HepG2 (cell line): ENCODE measurements at regions not wholly inside any gene's neighbourhood (a gene's known extent, or its start where the extent isn't known, plus 50 kb on each side); places are given as distances from the start of the nearest gene placed in this dataset.

ENCODE experiments used
- ATAC-seq: fragments of 200-7000 bp; cut with Tn5 transposase; 3 replicates; pipeline ENCODE4 v1.9.1; 2020; ENCODE audit warnings: mild to moderate bottlenecking, moderate library complexity
- BruUV-seq: library from RNA; stranded (reverse); fragments of 400-500 nt; replicated peaks from 2 replicates; lab custom pipeline; 2021; lab: Mats Ljungman, UMichigan
- CTCF ChIA-PET: fragments of 300-600 bp; formaldehyde crosslinking; extraction: SDS; loops from one replicate; lab custom pipeline; 2021; ENCODE audit warnings: low total read pairs, inconsistent platforms, low intra/inter-chr PET ratio; lab: Yijun Ruan, JAX
- POLR2A ChIA-PET: fragments of 350-600 bp; sonication (Branson Sonifier 250); formaldehyde crosslinking; loops from one replicate; lab custom pipeline; 2020; ENCODE audit warnings: antibody characterized with exemption, inconsistent platforms; lab: Yijun Ruan, JAX
- DNase-seq: peaks from one replicate; pipeline ENCODE4 v3.0.0-alpha.2; 2015; ENCODE audit warnings: low spot score
- FAIRE-seq: peaks from 3 replicates; lab custom pipeline; 2011; peaks lifted over from hg19 to GRCh38; lab: Jason Lieb, UNC
- H2AFZ ChIP-seq: one replicate; pipeline ENCODE4 v1.6.1; 2011; ENCODE audit warnings: low read length, inconsistent platforms
- H3K27ac ChIP-seq: fragments of 300-600 bp; 3 replicates; pipeline ENCODE4 v1.8.0; 2011; ENCODE audit warnings: mixed run types, mild to moderate bottlenecking, mixed read lengths, low read length, inconsistent platforms; ENCODE audit not compliant: insufficient read depth; ENCODE audit errors: extremely low read length
- H3K27me3 ChIP-seq, 2 experiments: fragments of 200-600 bp in 1 of 2; 2 replicates in 1 of 2; 3 replicates in 1 of 2; pipeline versions ENCODE4 v1.6.0 to v1.8.0; 2011; ENCODE audit warnings: low read length in 2 of 2, mild to moderate bottlenecking in 2 of 2, moderate library complexity in 2 of 2, inconsistent platforms in 1 of 2; ENCODE audit not compliant: insufficient read depth in 2 of 2, control insufficient read depth in 1 of 2
- H3K36me3 ChIP-seq, 2 experiments: fragments of 200-600 bp in 1 of 2; replicated peaks in 1 of 2; 2 replicates in 1 of 2; 3 replicates in 1 of 2; pipeline versions ENCODE4 v1.5.1 to v1.8.0; 2011; ENCODE audit warnings: low read length in 2 of 2, inconsistent platforms in 1 of 2; ENCODE audit not compliant: insufficient read depth in 2 of 2, control insufficient read depth in 1 of 2
- H3K4me1 ChIP-seq: 2 replicates; pipeline ENCODE4 v1.5.1; 2012; ENCODE audit warnings: low read length, inconsistent platforms; ENCODE audit not compliant: insufficient read depth
- H3K4me2 ChIP-seq: 2 replicates; pipeline ENCODE4 v1.6.0; 2011; ENCODE audit warnings: low read depth, low read length, inconsistent platforms
- H3K4me3 ChIP-seq, 3 experiments: fragments of 200-600 bp in 1 of 3; sonication (generic), shearing (Covaris generic) in 1 of 3; replicated peaks in 1 of 3; 2 replicates each; pipeline ENCODE4 v1.5.1; 2011 to 2016; ENCODE audit warnings: low read length in 3 of 3, inconsistent platforms in 2 of 3, low read depth in 2 of 3, mild to moderate bottlenecking in 2 of 3, control low read depth in 1 of 3, mixed read lengths in 1 of 3; ENCODE audit not compliant: insufficient read depth in 1 of 3
- H3K79me2 ChIP-seq: one replicate; pipeline ENCODE4 v1.6.1; 2011; ENCODE audit warnings: low read length, inconsistent platforms; ENCODE audit not compliant: insufficient read depth
- H3K9ac ChIP-seq: 2 replicates; pipeline ENCODE4 v1.6.0; 2011; ENCODE audit warnings: mild to moderate bottlenecking, low read depth, low read length, inconsistent platforms; ENCODE audit not compliant: insufficient read depth
- H3K9me3 ChIP-seq: 2 replicates; pipeline ENCODE4 v1.5.1; 2012; ENCODE audit warnings: mild to moderate bottlenecking, low read length
- H4K20me1 ChIP-seq: 2 replicates; pipeline ENCODE4 v1.6.0; 2011; ENCODE audit warnings: inconsistent platforms, mild to moderate bottlenecking, low read length, moderate library complexity; ENCODE audit not compliant: insufficient read depth
- ARNTL ChIP-seq: sonication (generic); formaldehyde crosslinking; IDR thresholded peaks from 2 replicates; pipeline ENCODE4 v1.4.0; 2020; ENCODE audit warnings: mild to moderate bottlenecking, missing genetic modification reagents
- GFI1 ChIP-seq: sonication (generic); formaldehyde crosslinking; IDR thresholded peaks from 2 replicates; pipeline ENCODE4 v1.5.0; 2020; ENCODE audit warnings: missing genetic modification reagents, mild to moderate bottlenecking, borderline replicate concordance
- MBD4 ChIP-seq: IDR thresholded peaks from 2 replicates; pipeline ENCODE4 v1.6.1; 2012; ENCODE audit warnings: low read length, inconsistent platforms, borderline replicate concordance
- NONO ChIP-seq, 2 experiments: fragments of 450-650 bp in 1 of 2; sonication (generic) in 1 of 2; formaldehyde crosslinking in 1 of 2; IDR thresholded peaks in 1 of 2; conservative IDR thresholded peaks in 1 of 2; 2 replicates each; pipeline versions ENCODE4 v1.6.1 to v1.8.0; 2017 to 2022; ENCODE audit warnings: mild to moderate bottlenecking in 1 of 2, missing genetic modification reagents in 1 of 2, moderate library complexity in 1 of 2
- SIN3A ChIP-seq: IDR thresholded peaks from 2 replicates; pipeline ENCODE4 v1.6.1; 2011; ENCODE audit warnings: low read depth, mild to moderate bottlenecking, control low read depth, low read length, borderline replicate concordance
- SSRP1 ChIP-seq: IDR thresholded peaks from 2 replicates; pipeline ENCODE4 v1.6.1; 2016; ENCODE audit warnings: control low read depth
- TOE1 ChIP-seq: sonication (generic); formaldehyde crosslinking; IDR thresholded peaks from 2 replicates; pipeline ENCODE4 v1.4.0; 2020; ENCODE audit warnings: mild to moderate bottlenecking, missing genetic modification reagents
- ZBTB1 ChIP-seq: sonication (generic); formaldehyde crosslinking; IDR thresholded peaks from 2 replicates; pipeline ENCODE4 v1.4.0; 2020; ENCODE audit warnings: missing genetic modification reagents, borderline replicate concordance
- ZFP1 ChIP-seq: IDR thresholded peaks from 2 replicates; pipeline ENCODE4 v1.6.1; 2016
- ZNF879 ChIP-seq: sonication (generic); formaldehyde crosslinking; IDR thresholded peaks from 2 replicates; pipeline ENCODE4 v1.8.1; 2023; ENCODE audit warnings: missing genetic modification reagents
- WGBS: methylation state at CpG from one replicate; pipeline ENCODE4 v1.1.6; 2017; ENCODE audit warnings: low lambda C conversion rate; 5-methylcytosine and 5-hydroxymethylcytosine counted together
- in situ Hi-C: cut with HindIII; loops from 2 replicates; pipeline ENCODE4 v1.10.0; 2017; ENCODE audit warnings: low pct_unique_long_range_greater_than_20kb; ENCODE audit not compliant: extremely low pct_ligation_motif_present
- intact Hi-C: fragments of 100-400 bp; cut with micrococcal nuclease; formaldehyde crosslinking; loops from one replicate; pipeline ENCODE4 v1.10.0; 2022; ENCODE audit not compliant: unreplicated experiment
- TF ChIP-seq, protein P1 (sequence below): sonication (generic); formaldehyde crosslinking; IDR thresholded peaks from 2 replicates; pipeline ENCODE4 v1.4.0; 2020; ENCODE audit warnings: missing genetic modification reagents
- TF ChIP-seq, protein P2 (sequence below): sonication (generic); formaldehyde crosslinking; IDR thresholded peaks from 2 replicates; pipeline ENCODE4 v1.4.0; 2020; ENCODE audit warnings: missing genetic modification reagents
- TF ChIP-seq, protein P3 (sequence below): sonication (generic); formaldehyde crosslinking; conservative IDR thresholded peaks from 2 replicates; pipeline ENCODE4 v1.8.0; 2022; ENCODE audit warnings: mild to moderate bottlenecking, moderate library complexity, missing genetic modification reagents

DNA sequence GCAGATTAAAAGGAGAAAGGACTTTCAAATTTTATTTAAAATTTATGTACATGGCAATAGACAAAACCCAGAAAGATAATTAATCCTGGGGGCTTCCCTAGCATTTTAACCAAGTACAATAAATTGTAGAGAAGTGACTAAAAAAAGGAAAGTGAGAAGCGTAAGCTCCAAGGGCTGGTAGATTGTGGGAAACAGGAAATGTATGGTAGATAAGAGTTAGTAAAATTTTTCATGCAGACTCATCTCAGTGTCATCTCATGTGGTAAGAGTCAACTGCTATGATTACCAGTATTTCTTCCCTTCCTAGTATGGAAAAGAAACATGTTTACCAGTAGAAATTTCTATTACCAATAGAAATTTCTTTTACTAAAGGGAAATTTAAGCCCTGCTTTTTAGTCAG lies 464.3 kb upstream of the AGTR1 start:
- Histone ChIP-seq H3K27ac (no peak overlapping the region), H3K4me3 (no peak overlapping the region), H3K79me2 (no peaks in the 10 kb centered on the region), H3K9me3 (no peaks in the 10 kb centered on the region), H3K4me2 (no peak overlapping the region), H3K4me1 (no peaks in the 10 kb centered on the region), H3K9ac (no peak overlapping the region), H3K36me3 (no peaks in the 10 kb centered on the region), H2AFZ (no peak overlapping the region), H4K20me1 (no peaks in the 10 kb centered on the region), H3K27me3 (no peaks in the 10 kb centered on the region)
- BruUV-seq: no TSS peak
- ATAC-seq (no peak), DNase-seq (no peak), FAIRE-seq (no peak)
- CTCF ChIA-PET: no interaction called here
- intact Hi-C loops: no loop called here
- no peak for TF ChIP-seq ZNF879 (CRISPR knock-in tag)
- TF ChIP-seq, protein P1, sequence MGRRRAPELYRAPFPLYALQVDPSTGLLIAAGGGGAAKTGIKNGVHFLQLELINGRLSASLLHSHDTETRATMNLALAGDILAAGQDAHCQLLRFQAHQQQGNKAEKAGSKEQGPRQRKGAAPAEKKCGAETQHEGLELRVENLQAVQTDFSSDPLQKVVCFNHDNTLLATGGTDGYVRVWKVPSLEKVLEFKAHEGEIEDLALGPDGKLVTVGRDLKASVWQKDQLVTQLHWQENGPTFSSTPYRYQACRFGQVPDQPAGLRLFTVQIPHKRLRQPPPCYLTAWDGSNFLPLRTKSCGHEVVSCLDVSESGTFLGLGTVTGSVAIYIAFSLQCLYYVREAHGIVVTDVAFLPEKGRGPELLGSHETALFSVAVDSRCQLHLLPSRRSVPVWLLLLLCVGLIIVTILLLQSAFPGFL (CRISPR knock-in tag): no peak
- TF ChIP-seq NONO (IDR thresholded peaks at IDR 0.05): no peak
- no peak for TF ChIP-seq NONO (CRISPR knock-in tag; conservative IDR thresholded peaks at IDR 0.05)
- no peak for TF ChIP-seq MBD4
- TF ChIP-seq, protein P2, sequence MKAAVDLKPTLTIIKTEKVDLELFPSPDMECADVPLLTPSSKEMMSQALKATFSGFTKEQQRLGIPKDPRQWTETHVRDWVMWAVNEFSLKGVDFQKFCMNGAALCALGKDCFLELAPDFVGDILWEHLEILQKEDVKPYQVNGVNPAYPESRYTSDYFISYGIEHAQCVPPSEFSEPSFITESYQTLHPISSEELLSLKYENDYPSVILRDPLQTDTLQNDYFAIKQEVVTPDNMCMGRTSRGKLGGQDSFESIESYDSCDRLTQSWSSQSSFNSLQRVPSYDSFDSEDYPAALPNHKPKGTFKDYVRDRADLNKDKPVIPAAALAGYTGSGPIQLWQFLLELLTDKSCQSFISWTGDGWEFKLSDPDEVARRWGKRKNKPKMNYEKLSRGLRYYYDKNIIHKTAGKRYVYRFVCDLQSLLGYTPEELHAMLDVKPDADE: no peak
- TF ChIP-seq ZBTB1 (CRISPR knock-in tag): no peak
- no peak for TF ChIP-seq TOE1 (CRISPR knock-in tag)
- TF ChIP-seq ZFP1 (CRISPR knock-in tag): no peak
- TF ChIP-seq, protein P3, sequence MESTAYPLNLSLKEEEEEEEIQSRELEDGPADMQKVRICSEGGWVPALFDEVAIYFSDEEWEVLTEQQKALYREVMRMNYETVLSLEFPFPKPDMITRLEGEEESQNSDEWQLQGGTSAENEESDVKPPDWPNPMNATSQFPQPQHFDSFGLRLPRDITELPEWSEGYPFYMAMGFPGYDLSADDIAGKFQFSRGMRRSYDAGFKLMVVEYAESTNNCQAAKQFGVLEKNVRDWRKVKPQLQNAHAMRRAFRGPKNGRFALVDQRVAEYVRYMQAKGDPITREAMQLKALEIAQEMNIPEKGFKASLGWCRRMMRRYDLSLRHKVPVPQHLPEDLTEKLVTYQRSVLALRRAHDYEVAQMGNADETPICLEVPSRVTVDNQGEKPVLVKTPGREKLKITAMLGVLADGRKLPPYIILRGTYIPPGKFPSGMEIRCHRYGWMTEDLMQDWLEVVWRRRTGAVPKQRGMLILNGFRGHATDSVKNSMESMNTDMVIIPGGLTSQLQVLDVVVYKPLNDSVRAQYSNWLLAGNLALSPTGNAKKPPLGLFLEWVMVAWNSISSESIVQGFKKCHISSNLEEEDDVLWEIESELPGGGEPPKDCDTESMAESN (CRISPR knock-in tag): no peak
- TF ChIP-seq SIN3A: no peak
- no peak for TF ChIP-seq GFI1
- no peak for TF ChIP-seq ARNTL
- no peak for TF ChIP-seq SSRP1 (CRISPR knock-in tag)
- POLR2A ChIA-PET: no interaction called here
- in situ Hi-C loops: no loop called here
- 42% methylated on average over 1 of the region's 1 CpG for WGBS
